GM18519 (cell line): ENCODE measurements at regions not wholly inside any gene's neighbourhood (a gene's known extent, or its start where the extent isn't known, plus 50 kb on each side); places are given as distances from the start of the nearest gene placed in this dataset.

Experiments used
- ATAC-seq: cut with Tn5 transposase; IDR thresholded peaks from one replicate; pipeline ENCODE4 v1.9.1; 2021; ENCODE audit warnings: mild to moderate bottlenecking, moderate library complexity; ENCODE audit not compliant: unreplicated experiment, low FRiP score

DNA sequence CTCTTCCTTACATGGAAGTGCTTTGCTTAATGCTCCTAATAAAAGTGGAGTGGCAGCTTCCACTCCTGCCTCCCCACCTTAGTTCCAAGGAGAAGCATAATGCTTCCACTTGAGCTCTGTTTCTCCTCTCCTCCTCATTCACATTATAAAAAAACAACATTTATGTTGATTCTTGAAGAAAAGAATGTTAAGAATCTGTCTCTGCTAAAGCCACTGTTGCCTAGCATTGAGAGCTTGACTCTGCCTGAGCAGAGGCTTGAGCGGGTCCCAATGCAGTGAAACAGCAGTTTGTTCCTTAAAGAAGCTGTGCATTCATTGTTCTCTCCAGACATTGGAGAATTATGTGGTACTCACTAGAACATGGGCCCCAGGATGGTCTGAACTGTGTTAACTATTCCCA, 101.5 kb upstream of the GHR start:
- no peak for ATAC-seq

DNA sequence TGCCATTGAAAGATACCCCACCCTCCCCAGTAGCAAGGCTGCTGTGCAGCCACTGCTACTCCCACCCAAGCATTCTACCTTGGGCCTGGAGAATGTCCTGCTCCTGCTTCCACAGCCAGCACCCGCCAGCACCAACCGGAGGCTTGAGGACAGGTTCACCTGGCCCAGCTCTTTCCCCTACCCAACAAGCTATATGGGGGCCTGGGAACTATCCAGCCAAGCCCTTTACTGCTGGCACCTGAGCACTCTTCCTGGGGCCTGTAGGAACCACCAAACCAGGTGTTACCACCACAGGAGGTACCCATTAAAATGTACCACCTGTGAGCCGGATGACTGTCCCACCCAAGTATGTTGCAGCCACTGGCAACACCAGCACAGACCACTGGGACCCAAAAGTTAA, 86.1 kb upstream of the GHR start:
- ATAC-seq: no peak

DNA sequence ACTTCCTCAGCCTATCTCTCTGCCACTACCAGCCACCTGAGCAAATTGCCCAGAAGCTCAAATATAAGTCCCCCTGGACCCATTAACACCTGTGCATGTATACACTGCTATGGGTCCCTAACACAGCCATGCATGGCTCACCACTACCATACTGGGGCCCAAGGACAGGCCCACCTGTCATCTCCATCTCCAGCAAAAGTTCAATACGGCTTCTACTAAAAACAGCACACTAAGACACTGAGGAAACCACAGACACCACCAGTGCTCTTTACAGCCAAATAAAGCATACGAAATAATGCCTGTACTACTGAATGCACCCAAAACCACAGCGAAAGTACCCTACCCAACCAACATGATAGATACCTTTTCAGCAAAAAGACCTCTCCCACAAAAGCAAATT, 85.6 kb upstream of the GHR start:
- ATAC-seq: no peak

DNA sequence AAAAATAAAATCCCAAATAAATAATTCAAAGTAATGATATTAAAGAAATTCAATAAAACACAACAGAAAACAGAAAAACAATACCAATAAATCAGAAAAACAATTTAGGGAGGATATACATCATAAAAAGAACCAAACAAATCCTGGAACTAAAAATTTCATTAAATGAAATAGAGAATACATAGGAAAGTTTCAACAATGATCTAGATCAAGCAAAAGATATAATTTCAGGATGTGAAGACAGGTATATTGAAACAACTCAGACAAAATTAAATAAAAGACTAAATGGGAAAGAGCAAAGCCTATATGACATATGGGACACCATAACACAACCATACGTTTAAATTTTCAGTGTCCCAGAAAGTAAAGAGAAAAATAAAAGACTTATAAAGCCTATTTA, 85.1 kb upstream of the GHR start:
- ATAC-seq: no peak

DNA sequence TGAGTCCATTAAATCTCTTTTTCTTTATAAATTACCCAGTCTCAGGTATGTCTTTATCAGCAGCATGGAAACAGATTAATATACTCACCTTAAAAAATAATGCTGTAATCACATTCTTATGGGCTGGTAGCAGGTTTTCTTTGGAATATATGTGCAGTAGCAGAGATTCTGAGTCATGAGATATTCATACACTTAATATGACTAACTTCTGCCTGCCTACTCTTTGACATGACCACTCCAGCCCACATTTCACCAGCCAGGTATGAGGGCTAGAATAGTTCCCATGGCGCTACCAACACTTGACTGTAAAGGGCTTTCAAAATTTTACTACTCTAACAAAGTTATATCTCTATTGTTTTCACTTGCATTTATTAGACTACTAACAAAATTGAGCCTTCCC, 74.1 kb upstream of the GHR start:
- ATAC-seq: no peak

DNA sequence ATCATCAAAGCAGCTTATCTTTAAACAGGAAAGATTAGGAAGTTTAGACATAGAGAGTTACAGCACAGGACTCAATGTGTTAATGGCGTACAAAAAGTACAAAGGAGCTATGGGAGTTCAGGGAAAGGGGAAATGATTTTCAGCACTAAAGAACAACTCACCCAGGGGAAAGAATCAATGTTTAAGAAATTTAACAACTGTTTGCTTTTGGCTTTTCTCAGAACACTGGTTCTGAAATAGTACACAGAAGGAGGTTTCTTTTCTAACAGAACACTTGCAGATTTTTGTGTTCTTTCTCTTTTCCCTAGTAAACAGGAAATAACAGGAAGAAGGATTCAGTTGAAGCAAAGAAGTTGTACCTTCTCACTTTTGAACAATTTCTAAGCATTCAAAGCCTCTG, 71.3 kb upstream of the GHR start:
- no peak for ATAC-seq

DNA sequence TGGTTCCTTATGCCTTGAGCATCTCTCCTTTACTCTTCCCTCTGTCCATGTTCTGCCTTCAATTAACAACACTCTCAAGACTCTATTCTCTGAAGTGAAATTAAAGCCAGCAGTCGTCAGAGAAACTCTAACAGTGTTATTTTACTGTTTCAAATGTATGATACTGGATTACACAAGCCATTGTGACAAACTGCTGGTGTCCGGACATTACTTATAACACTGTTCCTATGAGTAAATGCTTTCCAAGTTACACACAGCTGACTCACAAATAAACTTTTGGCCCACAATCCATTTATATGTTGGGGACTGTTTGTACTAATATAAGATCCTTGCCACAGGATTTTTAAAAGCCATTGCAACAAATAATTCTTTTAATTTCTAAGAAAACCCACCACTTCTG, 63.2 kb upstream of the GHR start:
- no peak for ATAC-seq

DNA sequence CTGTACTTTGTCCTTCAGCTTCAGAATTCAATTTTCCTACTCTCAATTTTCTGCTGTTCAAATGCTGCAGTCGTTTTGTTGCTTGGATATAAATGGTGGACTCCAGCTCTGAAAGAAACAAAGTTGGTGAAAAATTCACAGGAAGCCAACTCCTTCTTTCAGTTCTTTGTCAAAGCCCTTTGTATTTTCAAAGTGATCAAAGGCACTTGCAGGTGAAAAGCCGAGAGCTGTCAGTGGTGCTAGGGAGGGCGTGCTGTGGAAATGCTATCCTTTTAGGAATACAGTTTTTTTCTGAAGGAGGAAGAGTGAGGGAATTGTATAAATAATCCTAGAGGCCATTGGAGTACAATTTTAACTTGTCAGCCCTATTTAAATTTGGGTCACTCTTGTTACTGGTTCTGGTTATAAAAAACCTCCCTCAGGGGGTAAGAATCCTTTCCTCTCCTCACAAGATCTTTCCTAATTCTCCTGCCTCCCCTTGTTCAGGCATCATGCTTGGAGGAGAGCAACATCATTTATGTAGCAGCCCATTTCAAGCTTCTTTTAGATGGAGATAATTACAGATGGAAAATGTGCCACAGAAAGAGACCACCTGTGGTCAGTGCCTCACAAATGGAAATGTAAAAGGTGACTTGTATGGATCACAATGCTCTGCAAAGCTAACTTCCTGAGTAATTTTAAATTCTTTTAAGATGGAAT, 62.5 kb upstream of the GHR start:
- no peak for ATAC-seq

DNA sequence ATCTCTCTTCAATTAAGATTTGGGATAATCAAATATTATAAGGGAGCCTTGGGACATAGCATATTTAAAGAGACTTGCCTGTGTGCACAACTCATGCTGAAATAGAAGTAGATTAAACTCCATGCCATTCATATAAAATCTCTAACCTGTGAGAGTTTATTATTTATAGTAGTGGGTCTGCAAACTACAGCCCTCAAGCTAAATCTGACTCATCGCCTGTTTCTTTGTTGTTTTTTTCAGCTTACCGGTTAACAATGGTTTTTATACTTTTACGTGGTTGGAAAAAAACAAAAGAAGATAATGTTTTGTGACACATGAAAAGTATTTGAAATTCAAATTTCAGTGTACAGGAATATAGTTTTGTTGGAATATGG, 61.9 kb upstream of the GHR start:
- ATAC-seq: no peak

DNA sequence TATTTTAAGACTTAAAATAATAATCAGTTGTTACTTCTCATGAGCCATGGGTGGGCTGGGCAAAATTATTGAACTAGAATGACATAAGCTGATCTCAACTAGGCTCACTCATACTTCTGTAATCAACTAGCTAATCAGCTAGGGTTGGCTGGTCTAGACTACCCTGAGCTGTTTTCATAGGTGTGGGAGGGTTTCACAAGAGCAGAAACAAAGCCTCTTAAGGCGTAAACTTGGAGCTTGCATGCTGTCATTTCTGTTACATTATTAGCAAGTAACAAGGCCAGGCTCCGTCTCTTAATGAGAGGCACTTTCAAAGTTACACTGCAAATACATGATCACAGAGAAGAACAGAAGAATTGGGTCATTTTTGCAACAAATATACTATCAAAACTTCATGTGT, 57.2 kb upstream of the GHR start:
- peak; percentile 97 for ATAC-seq
